Naive thymus-derived CD4-positive, alpha-beta T cell (primary cell): ENCODE measurements at regions not wholly inside any gene's neighbourhood (a gene's known extent, or its start where the extent isn't known, plus 50 kb on each side); places are given as distances from the start of the nearest gene placed in this dataset.

Source experiments
- ATAC-seq: fragments of 150-1000 bp; cut with Tn5 transposase; 2 replicates; pipeline ENCODE4 v1.10.0; 2021; ENCODE audit warnings: mild to moderate bottlenecking, moderate library complexity
- CTCF ChIA-PET: fragments of 350-600 bp; sonication (Branson Sonifier 250); formaldehyde crosslinking; loops from one replicate; lab custom pipeline; 2021; ENCODE audit warnings: antibody characterized with exemption; lab: Charles Lee
- POLR2A ChIA-PET: fragments of 350-600 bp; sonication (Branson Sonifier 250); formaldehyde crosslinking; loops from one replicate; lab custom pipeline; 2021; ENCODE audit warnings: antibody characterized with exemption, inconsistent platforms; lab: Charles Lee
- DNase-seq, 9 donors: peaks; one replicate each; pipeline versions ENCODE4 v3.0.0 to v3.0.0-alpha.2; 2020 to 2022; ENCODE audit warnings: mixed read lengths in 1 of 9
- H3K27ac ChIP-seq: one replicate; pipeline ENCODE4 v1.7.0; 2013; ENCODE audit warnings: mild to moderate bottlenecking, low read depth, low read length, moderate library complexity
- H3K27me3 ChIP-seq, 2 donors: one replicate each; pipeline ENCODE4 v1.7.0; 2013; ENCODE audit warnings: low read length in 2 of 2, mild to moderate bottlenecking in 2 of 2, moderate library complexity in 2 of 2; ENCODE audit not compliant: control insufficient read depth in 2 of 2, insufficient read depth in 2 of 2
- H3K36me3 ChIP-seq, 3 experiments: 1 replicate in 2 of 3; 2 replicates in 1 of 3; pipeline ENCODE4 v1.7.0; 2013; ENCODE audit warnings: low read length in 3 of 3, mild to moderate bottlenecking in 3 of 3, moderate library complexity in 1 of 3; ENCODE audit not compliant: insufficient read depth in 3 of 3, control insufficient read depth in 2 of 3
- H3K4me1 ChIP-seq, 2 donors: one replicate each; pipeline ENCODE4 v1.7.0; 2013; ENCODE audit warnings: low read length in 2 of 2, mild to moderate bottlenecking in 2 of 2, moderate library complexity in 1 of 2; ENCODE audit not compliant: control insufficient read depth in 2 of 2, insufficient read depth in 2 of 2
- H3K4me3 ChIP-seq: 2 replicates; pipeline ENCODE4 v1.7.0; 2013; ENCODE audit warnings: mild to moderate bottlenecking, low read length
- H3K9me3 ChIP-seq, 3 experiments: 1 replicate in 2 of 3; 2 replicates in 1 of 3; pipeline ENCODE4 v1.7.0; 2013; ENCODE audit warnings: low read length in 3 of 3; ENCODE audit not compliant: control insufficient read depth in 2 of 3
- H3K27ac Mint-ChIP-seq, 9 donors: one replicate each; pipeline ENCODE4 v1.8.0; 2020 to 2022; ENCODE audit warnings: mixed read lengths in 9 of 9, mild to moderate bottlenecking in 8 of 9, moderate library complexity in 5 of 9, inconsistent platforms in 2 of 9
- H3K27me3 Mint-ChIP-seq, 5 donors: one replicate each; pipeline ENCODE4 v1.8.0; 2021 to 2022; ENCODE audit warnings: mixed read lengths in 5 of 5, mild to moderate bottlenecking in 1 of 5
- H3K36me3 Mint-ChIP-seq, 5 donors: one replicate each; pipeline ENCODE4 v1.8.0; 2020 to 2022; ENCODE audit warnings: mixed read lengths in 5 of 5, mild to moderate bottlenecking in 3 of 5, inconsistent platforms in 1 of 5
- H3K4me1 Mint-ChIP-seq, 7 donors: one replicate each; pipeline ENCODE4 v1.8.0; 2020 to 2022; ENCODE audit warnings: mixed read lengths in 7 of 7, mild to moderate bottlenecking in 3 of 7, inconsistent platforms in 1 of 7
- H3K4me3 Mint-ChIP-seq, 10 donors: one replicate each; pipeline ENCODE4 v1.8.0; 2020 to 2022; ENCODE audit warnings: mild to moderate bottlenecking in 10 of 10, mixed read lengths in 10 of 10, moderate library complexity in 6 of 10, inconsistent platforms in 2 of 10
- H3K9me3 Mint-ChIP-seq, 11 donors: one replicate each; pipeline ENCODE4 v1.8.0; 2020 to 2022; ENCODE audit warnings: mixed read lengths in 11 of 11, mild to moderate bottlenecking in 4 of 11, inconsistent platforms in 1 of 11, moderate library complexity in 1 of 11
- intact Hi-C, 2 donors: fragments of 100-400 bp; cut with micrococcal nuclease; formaldehyde crosslinking; loops; one replicate each; pipeline ENCODE4 v1.15.1; 2023

DNA sequence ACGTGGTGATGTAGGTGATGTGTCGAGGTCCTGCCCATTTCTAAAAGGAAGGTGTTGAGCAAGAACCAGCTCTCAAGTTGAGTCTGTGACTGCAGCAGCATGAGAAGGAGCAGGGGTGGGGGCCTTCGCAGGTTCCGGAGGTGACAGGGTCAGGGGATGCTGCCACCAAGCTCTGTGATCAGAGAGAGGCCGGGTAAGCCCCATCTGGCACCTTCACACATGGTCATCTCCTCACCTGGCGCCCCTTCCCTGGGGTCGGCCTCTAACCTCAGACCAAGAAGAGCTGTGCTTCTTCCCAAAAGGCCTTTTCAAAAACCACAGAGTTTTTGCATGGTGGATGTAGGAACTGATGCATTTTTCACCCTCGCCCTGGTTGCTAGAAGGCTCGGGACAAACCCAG is 137.6 kb downstream of the CPZ start:
- H3K4me3 ChIP-seq = no peak overlapping the region
- intact Hi-C loops = no loop called here
- Mint-ChIP-seq H3K9me3 (peaks cover 0 to 22% (median 6%) of the 10 kb centered on the region in 11 donors), H3K4me3 (no peak overlapping the region), H3K27ac (no peak overlapping the region), H3K36me3 (no peaks in the 10 kb centered on the region), H3K4me1 (peaks cover 0 to 2% (median 0%) of the 10 kb centered on the region in 7 donors), H3K27me3 (peaks cover 0 to 12% (median 0%) of the 10 kb centered on the region in 5 donors)
- ATAC-seq = no peak
- H3K27me3 ChIP-seq = no peaks in the 10 kb centered on the region
- no peak for DNase-seq
- no peaks in the 10 kb centered on the region for H3K36me3 ChIP-seq
- ChIA-PET POLR2A (no interaction called here), CTCF (no interaction called here)
- H3K27ac ChIP-seq = no peak overlapping the region
- H3K9me3 ChIP-seq = no peaks in the 10 kb centered on the region
- no peaks in the 10 kb centered on the region for H3K4me1 ChIP-seq

DNA sequence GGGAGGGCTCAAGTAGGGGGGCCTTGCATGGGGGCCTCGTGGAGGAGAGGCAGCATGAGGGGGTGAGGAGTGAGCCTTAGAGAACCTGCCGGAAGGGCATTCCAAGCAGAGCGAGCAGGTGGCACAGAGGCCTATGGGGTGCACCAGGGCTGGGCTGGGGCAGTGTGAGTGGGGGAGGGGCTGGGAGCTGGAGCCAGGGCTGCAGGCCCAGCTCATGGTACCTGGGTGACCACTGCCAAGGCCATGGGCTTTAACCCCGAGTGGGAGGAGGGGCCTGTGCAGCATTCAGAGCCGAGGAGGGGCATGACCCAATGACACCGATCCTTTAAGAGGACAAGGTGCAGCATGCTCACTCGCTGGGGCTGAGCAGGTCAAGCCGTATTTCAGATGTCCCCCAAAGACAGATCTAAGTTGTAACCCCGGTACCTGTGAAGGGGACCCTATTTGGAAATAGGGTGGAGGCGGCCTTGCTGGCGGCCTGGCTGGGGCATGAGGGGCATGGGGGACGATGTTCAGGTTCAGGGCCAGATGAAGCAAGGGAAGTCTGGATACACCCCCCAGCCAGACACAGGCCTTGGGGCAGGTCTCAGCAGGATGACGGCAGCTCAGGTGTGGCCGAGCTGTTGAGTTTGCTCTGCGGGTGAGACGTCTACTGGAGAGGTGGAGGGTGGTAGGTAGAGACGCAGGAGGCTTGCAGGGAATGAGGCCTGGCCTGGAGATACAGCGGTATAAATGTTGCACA is 137.0 kb downstream of the CPZ start:
- Histone ChIP-seq H3K9me3 (no peaks in the 10 kb centered on the region), H3K36me3 (no peaks in the 10 kb centered on the region), H3K4me1 (no peaks in the 10 kb centered on the region), H3K27ac (no peak overlapping the region), H3K4me3 (no peak overlapping the region), H3K27me3 (no peaks in the 10 kb centered on the region)
- ATAC-seq (no peak), DNase-seq (no peak)
- Mint-ChIP-seq H3K27ac (no peak overlapping the region), H3K4me3 (no peak overlapping the region), H3K9me3 (peaks cover 0 to 22% (median 5%) of the 10 kb centered on the region in 11 donors), H3K27me3 (peaks cover 0 to 17% (median 0%) of the 10 kb centered on the region in 5 donors), H3K4me1 (peaks cover 0 to 2% (median 0%) of the 10 kb centered on the region in 7 donors), H3K36me3 (no peaks in the 10 kb centered on the region)
- intact Hi-C loops = no loop called here
- ChIA-PET CTCF (no interaction called here), POLR2A (no interaction called here)

GRCh38 chr4:8728536-8729407 is 136.2 kb downstream of the CPZ start:
- no peak overlapping the region for H3K27ac ChIP-seq
- POLR2A ChIA-PET = no interaction called here
- Mint-ChIP-seq H3K4me1 (peaks cover 0 to 5% (median 0%) of the 10 kb centered on the region in 7 donors), H3K27ac (no peak overlapping the region), H3K27me3 (peaks cover 0 to 26% (median 0%) of the 10 kb centered on the region in 5 donors), H3K4me3 (no peak overlapping the region), H3K9me3 (peaks cover 0 to 14% (median under 1%) of the 10 kb centered on the region in 11 donors), H3K36me3 (peaks cover 0 to 5% (median 3%) of the 10 kb centered on the region in 5 donors)
- H3K4me3 ChIP-seq = no peak overlapping the region
- ATAC-seq (no peak), DNase-seq (no peak)
- no peaks in the 10 kb centered on the region for H3K27me3 ChIP-seq
- no peaks in the 10 kb centered on the region for H3K36me3 ChIP-seq
- CTCF ChIA-PET = no interaction called here
- no peaks in the 10 kb centered on the region for H3K4me1 ChIP-seq
- H3K9me3 ChIP-seq = no peaks in the 10 kb centered on the region
- intact Hi-C loops = no loop called here

- no peak for DNase-seq
- peaks cover 0 to 6% (median 0%) of the 10 kb centered on the region in 11 donors for H3K9me3 Mint-ChIP-seq
- H3K4me1 ChIP-seq = no peaks in the 10 kb centered on the region
- peaks cover 0 to 5% (median 0%) of the 10 kb centered on the region in 7 donors for H3K4me1 Mint-ChIP-seq
- H3K36me3 ChIP-seq = no peaks in the 10 kb centered on the region
- ATAC-seq = no peak
- intact Hi-C loops = no loop called here
- peaks cover 0 to 5% (median 3%) of the 10 kb centered on the region in 5 donors for H3K36me3 Mint-ChIP-seq
- ChIA-PET CTCF (no interaction called here), POLR2A (no interaction called here)
- H3K9me3 ChIP-seq = no peaks in the 10 kb centered on the region
- H3K4me3 Mint-ChIP-seq = no peak overlapping the region
- H3K27me3 ChIP-seq = no peaks in the 10 kb centered on the region
- no peak overlapping the region for H3K4me3 ChIP-seq
- H3K27me3 Mint-ChIP-seq = peaks cover 0 to 26% (median 0%) of the 10 kb centered on the region in 5 donors
- no peak overlapping the region for H3K27ac Mint-ChIP-seq
- H3K27ac ChIP-seq = no peak overlapping the region
Measured at GRCh38 chr4:8727546-8728510, 135.3 kb downstream of the CPZ start.

DNA sequence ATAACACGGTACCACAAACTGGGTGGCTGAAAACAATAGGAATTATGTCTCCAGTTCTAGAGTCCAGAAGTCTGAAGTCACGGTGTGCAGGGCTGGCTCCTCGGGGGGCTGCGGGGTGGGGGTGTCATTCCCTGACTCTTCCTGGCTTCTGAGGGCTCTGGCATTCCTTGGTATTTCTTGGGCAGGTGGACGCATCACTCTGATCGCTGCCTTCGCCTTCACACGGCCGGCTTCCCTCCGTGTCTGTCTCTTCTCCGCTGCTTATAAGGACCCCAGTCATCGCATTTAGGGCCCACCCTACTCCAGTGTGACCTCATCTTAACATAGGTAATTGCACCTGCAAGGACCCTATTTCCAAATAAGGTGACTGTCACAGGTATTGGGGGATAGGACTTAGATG is 134.6 kb downstream of the CPZ start:
- H3K4me1 ChIP-seq = no peaks in the 10 kb centered on the region
- DNase-seq = peak in 1 of 9 donors; percentile 14
- H3K27me3 ChIP-seq = no peaks in the 10 kb centered on the region
- H3K9me3 ChIP-seq = no peaks in the 10 kb centered on the region
- no peaks in the 10 kb centered on the region for H3K36me3 ChIP-seq
- intact Hi-C loops = no loop called here
- H3K4me3 ChIP-seq = no peak overlapping the region
- peaks cover 0 to 26% (median 0%) of the 10 kb centered on the region in 5 donors for H3K27me3 Mint-ChIP-seq
- H3K36me3 Mint-ChIP-seq = peaks cover 0 to 5% (median 3%) of the 10 kb centered on the region in 5 donors
- ATAC-seq = no peak
- no peak overlapping the region for H3K4me3 Mint-ChIP-seq
- H3K27ac ChIP-seq = no peak overlapping the region
- H3K27ac Mint-ChIP-seq = no peak overlapping the region
- H3K4me1 Mint-ChIP-seq = peaks cover 0 to 5% (median 0%) of the 10 kb centered on the region in 7 donors
- POLR2A ChIA-PET = no interaction called here
- CTCF ChIA-PET = no interaction called here
- H3K9me3 Mint-ChIP-seq = peaks cover 0 to 4% (median 0%) of the 10 kb centered on the region in 11 donors

- Mint-ChIP-seq H3K36me3 (peaks cover 0 to 5% (median 3%) of the 10 kb centered on the region in 5 donors), H3K9me3 (peaks cover 0 to 2% (median 0%) of the 10 kb centered on the region in 11 donors), H3K4me3 (no peak overlapping the region), H3K4me1 (peaks cover 0 to 5% (median 0%) of the 10 kb centered on the region in 7 donors), H3K27ac (no peak overlapping the region), H3K27me3 (peaks cover 0 to 26% (median 0%) of the 10 kb centered on the region in 5 donors)
- no peak overlapping the region for H3K4me3 ChIP-seq
- intact Hi-C loops = no loop called here
- POLR2A ChIA-PET = no interaction called here
- CTCF ChIA-PET = no interaction called here
- peak in 1 of 9 donors; percentile 8 for DNase-seq
- no peak for ATAC-seq
- H3K4me1 ChIP-seq = no peaks in the 10 kb centered on the region
- no peaks in the 10 kb centered on the region for H3K27me3 ChIP-seq
- no peaks in the 10 kb centered on the region for H3K36me3 ChIP-seq
- no peaks in the 10 kb centered on the region for H3K9me3 ChIP-seq
- H3K27ac ChIP-seq = no peak overlapping the region
Measured at GRCh38 chr4:8726344-8726851, 133.8 kb downstream of the CPZ start.
